ENCODE measurements at regions not wholly inside any gene's neighbourhood (a gene's known extent, or its start where the extent isn't known, plus 50 kb on each side); places are given as distances from the start of the nearest gene placed in this dataset.

- TF ChIP-seq NRF1 (IDR thresholded peaks at IDR 0.05; ENCODE audit: low read depth, low read length) (no peak), FOSL2 (IDR thresholded peaks at IDR 0.05; ENCODE audit: borderline replicate concordance, low read depth) (no peak), CHD2 (IDR thresholded peaks at IDR 0.05; ENCODE audit: low read length, partially characterized antibody) (no peak), POLR2AphosphoS5 (IDR thresholded peaks at IDR 0.05; ENCODE audit: low read depth, low read length) (no peak), CTCF (IDR thresholded peaks at IDR 0.05) (no peak)
- TF ChIP-seq, protein P1, sequence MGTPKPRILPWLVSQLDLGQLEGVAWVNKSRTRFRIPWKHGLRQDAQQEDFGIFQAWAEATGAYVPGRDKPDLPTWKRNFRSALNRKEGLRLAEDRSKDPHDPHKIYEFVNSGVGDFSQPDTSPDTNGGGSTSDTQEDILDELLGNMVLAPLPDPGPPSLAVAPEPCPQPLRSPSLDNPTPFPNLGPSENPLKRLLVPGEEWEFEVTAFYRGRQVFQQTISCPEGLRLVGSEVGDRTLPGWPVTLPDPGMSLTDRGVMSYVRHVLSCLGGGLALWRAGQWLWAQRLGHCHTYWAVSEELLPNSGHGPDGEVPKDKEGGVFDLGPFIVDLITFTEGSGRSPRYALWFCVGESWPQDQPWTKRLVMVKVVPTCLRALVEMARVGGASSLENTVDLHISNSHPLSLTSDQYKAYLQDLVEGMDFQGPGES (IDR thresholded peaks at IDR 0.05; ENCODE audit: low read depth, low read length): no peak
Measured at GRCh38 chr3:182000447-182000846, 288.7 kb downstream of the SOX2 start.

All from SK-N-SH (cell line).